ENCODE measurements at regions not wholly inside any gene's neighbourhood (a gene's known extent, or its start where the extent isn't known, plus 50 kb on each side); places are given as distances from the start of the nearest gene placed in this dataset.

DNA sequence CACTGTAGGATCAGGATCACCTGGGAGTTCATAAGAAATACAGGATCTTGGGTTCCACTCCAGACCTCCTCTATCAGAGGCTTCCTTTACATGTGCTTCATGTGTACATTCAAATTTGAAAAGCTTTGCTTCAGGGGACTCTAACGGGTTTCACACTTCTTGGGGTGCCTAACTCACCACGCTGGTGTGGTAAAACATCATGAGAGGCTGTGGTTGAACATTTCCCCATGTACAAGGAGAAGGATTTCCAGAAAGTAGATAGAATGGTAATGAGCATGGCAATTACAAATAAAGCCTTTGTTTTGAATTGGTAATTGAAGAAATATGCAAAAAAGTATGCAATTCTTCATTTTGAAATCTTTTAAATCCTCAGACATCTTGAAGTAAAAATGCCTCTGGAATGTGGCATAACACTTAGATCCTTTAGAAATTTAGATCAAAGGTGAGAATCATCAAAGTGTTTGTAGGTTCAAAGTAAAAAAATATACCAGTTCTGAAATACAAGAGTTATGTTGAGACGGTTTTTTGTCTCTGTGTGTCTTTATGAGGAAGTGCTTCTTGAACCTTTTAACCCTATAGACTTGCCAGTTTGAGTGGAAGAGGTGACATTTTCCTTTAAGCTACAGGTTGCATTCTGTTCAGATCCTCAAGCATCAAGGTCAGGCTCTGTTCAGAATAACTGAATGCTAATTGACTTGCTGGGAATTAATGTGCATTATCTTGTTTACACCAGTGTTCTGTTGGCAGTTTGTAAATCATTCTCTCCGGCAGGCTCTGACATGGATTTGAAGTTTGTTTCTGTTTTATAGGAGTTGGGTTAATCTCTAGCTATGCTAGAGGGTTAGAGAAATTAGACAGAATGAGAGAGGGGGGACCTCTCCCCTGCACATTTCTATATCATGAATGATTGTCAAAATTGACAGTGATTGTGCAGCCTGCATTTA, 415.3 kb downstream of the MAN2A1 start:
- no peak overlapping the region for H2AFZ ChIP-seq (ENCODE audit: low read length)
- H3K4me1 ChIP-seq (ENCODE audit: insufficient read depth, low read length, severe bottlenecking) = peaks cover 30% of the 10 kb centered on the region
- no peaks in the 10 kb centered on the region for H3K9me2 ChIP-seq (ENCODE audit: low read depth, low read length)
- H3K79me2 ChIP-seq (ENCODE audit: insufficient read depth, low read length) = no peaks in the 10 kb centered on the region
- H4K20me1 ChIP-seq (ENCODE audit: insufficient read depth, low read length) = no peaks in the 10 kb centered on the region
- H3F3A ChIP-seq (ENCODE audit: insufficient read depth, low read length) = no peaks in the 10 kb centered on the region
- H3K36me3 ChIP-seq (ENCODE audit: insufficient read depth, low read length) = no peaks in the 10 kb centered on the region
- TF ChIP-seq EZH2 (IDR thresholded peaks at IDR 0.05; ENCODE audit: borderline replicate concordance, low read length) = no peak
- TF ChIP-seq, protein P1, sequence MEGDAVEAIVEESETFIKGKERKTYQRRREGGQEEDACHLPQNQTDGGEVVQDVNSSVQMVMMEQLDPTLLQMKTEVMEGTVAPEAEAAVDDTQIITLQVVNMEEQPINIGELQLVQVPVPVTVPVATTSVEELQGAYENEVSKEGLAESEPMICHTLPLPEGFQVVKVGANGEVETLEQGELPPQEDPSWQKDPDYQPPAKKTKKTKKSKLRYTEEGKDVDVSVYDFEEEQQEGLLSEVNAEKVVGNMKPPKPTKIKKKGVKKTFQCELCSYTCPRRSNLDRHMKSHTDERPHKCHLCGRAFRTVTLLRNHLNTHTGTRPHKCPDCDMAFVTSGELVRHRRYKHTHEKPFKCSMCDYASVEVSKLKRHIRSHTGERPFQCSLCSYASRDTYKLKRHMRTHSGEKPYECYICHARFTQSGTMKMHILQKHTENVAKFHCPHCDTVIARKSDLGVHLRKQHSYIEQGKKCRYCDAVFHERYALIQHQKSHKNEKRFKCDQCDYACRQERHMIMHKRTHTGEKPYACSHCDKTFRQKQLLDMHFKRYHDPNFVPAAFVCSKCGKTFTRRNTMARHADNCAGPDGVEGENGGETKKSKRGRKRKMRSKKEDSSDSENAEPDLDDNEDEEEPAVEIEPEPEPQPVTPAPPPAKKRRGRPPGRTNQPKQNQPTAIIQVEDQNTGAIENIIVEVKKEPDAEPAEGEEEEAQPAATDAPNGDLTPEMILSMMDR (IDR thresholded peaks at IDR 0.05; ENCODE audit: low read length) = no peak
- H3K27ac ChIP-seq (ENCODE audit: low read depth, low read length, poor library complexity, severe bottlenecking) = no peak overlapping the region
- no peaks in the 10 kb centered on the region for H3K9me3 ChIP-seq (ENCODE audit: low read length)
- no peak overlapping the region for H3K4me2 ChIP-seq (ENCODE audit: low read length)
- H3K9ac ChIP-seq (ENCODE audit: low read length) = no peak overlapping the region
- H3K4me3 ChIP-seq (ENCODE audit: low read depth, low read length, poor library complexity, severe bottlenecking) = no peak overlapping the region
- H3K27me3 ChIP-seq (ENCODE audit: insufficient read depth, low read length) = no peaks in the 10 kb centered on the region

DNA sequence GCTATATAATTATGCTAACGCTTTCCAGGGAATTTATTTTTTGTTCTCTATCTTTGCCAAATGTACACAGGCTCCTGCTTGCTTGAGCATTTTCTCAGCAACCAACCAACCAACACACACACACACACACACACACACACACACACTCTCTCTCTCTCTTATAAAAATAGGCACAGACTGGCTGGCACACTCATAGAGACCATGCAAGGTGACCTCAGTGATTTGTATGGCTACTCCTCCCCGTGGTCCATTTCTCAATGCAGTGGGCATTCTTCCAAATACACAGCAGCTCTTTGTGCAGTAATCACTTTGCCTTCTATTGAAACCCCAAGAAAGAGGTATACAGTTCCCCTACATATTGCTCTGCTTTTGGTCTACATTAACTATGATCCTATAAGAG, 416.0 kb downstream of the MAN2A1 start:
- no peaks in the 10 kb centered on the region for H3K9me3 ChIP-seq (ENCODE audit: low read length)
- no peak overlapping the region for H3K27ac ChIP-seq (ENCODE audit: low read depth, low read length, poor library complexity, severe bottlenecking)
- no peaks in the 10 kb centered on the region for H3K79me2 ChIP-seq (ENCODE audit: insufficient read depth, low read length)
- no peaks in the 10 kb centered on the region for H3K27me3 ChIP-seq (ENCODE audit: insufficient read depth, low read length)
- H3F3A ChIP-seq (ENCODE audit: insufficient read depth, low read length) = no peaks in the 10 kb centered on the region
- H3K4me2 ChIP-seq (ENCODE audit: low read length) = no peak overlapping the region
- H3K9ac ChIP-seq (ENCODE audit: low read length) = no peak overlapping the region
- no peak for TF ChIP-seq EZH2 (IDR thresholded peaks at IDR 0.05; ENCODE audit: borderline replicate concordance, low read length)
- TF ChIP-seq, protein P1 (IDR thresholded peaks at IDR 0.05; ENCODE audit: low read length) = no peak
- H3K4me3 ChIP-seq (ENCODE audit: low read depth, low read length, poor library complexity, severe bottlenecking) = no peak overlapping the region
- no peaks in the 10 kb centered on the region for H3K9me2 ChIP-seq (ENCODE audit: low read depth, low read length)
- no peak overlapping the region for H2AFZ ChIP-seq (ENCODE audit: low read length)
- peaks cover 30% of the 10 kb centered on the region for H3K4me1 ChIP-seq (ENCODE audit: insufficient read depth, low read length, severe bottlenecking)
- no peaks in the 10 kb centered on the region for H4K20me1 ChIP-seq (ENCODE audit: insufficient read depth, low read length)
- no peaks in the 10 kb centered on the region for H3K36me3 ChIP-seq (ENCODE audit: insufficient read depth, low read length)

DNA sequence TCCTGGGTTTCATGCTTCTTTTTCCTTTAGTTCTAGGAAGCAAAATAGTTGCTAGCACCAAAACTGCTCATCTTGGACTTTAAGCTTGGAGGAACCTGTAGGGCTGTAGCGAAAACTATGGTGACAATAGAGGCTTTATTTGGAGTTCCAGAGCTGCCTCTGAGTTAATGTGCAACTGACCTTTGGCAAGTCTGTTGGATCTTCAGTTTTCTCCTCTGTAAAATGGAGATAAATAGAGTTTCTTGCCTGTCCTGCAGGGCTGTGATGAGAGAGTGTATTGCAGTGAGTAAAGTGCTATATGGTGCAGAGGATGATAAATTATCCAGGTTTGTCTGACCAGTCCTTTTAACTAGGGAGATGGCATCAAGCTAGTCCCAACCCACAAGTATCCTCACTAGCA, 417.0 kb downstream of the MAN2A1 start:
- TF ChIP-seq, protein P1 (IDR thresholded peaks at IDR 0.05; ENCODE audit: low read length) = no peak
- no peak for TF ChIP-seq EZH2 (IDR thresholded peaks at IDR 0.05; ENCODE audit: borderline replicate concordance, low read length)
- Histone ChIP-seq H3K9me3 (ENCODE audit: low read length) (no peaks in the 10 kb centered on the region), H2AFZ (ENCODE audit: low read length) (no peak overlapping the region)

More for the DNA sequence above, 417.0 kb downstream of the MAN2A1 start:
- H3F3A ChIP-seq (ENCODE audit: insufficient read depth, low read length) = no peaks in the 10 kb centered on the region
- H3K79me2 ChIP-seq (ENCODE audit: insufficient read depth, low read length) = no peaks in the 10 kb centered on the region
- no peak overlapping the region for H3K9ac ChIP-seq (ENCODE audit: low read length)
- no peaks in the 10 kb centered on the region for H4K20me1 ChIP-seq (ENCODE audit: insufficient read depth, low read length)
- H3K4me2 ChIP-seq (ENCODE audit: low read length) = no peak overlapping the region
- H3K4me1 ChIP-seq (ENCODE audit: insufficient read depth, low read length, severe bottlenecking) = peaks cover 30% of the 10 kb centered on the region
- no peaks in the 10 kb centered on the region for H3K9me2 ChIP-seq (ENCODE audit: low read depth, low read length)
- no peak overlapping the region for H3K4me3 ChIP-seq (ENCODE audit: low read depth, low read length, poor library complexity, severe bottlenecking)
- no peaks in the 10 kb centered on the region for H3K36me3 ChIP-seq (ENCODE audit: insufficient read depth, low read length)
- H3K27ac ChIP-seq (ENCODE audit: low read depth, low read length, poor library complexity, severe bottlenecking) = no peak overlapping the region
- no peaks in the 10 kb centered on the region for H3K27me3 ChIP-seq (ENCODE audit: insufficient read depth, low read length)

Measured in OCI-LY1 (cell line).